ENCODE measurements at regions not wholly inside any gene's neighbourhood (a gene's known extent, or its start where the extent isn't known, plus 50 kb on each side); places are given as distances from the start of the nearest gene placed in this dataset.

- TF ChIP-seq CTCF (IDR thresholded peaks at IDR 0.05) (no peak), POLR2A (IDR thresholded peaks at IDR 0.05; ENCODE audit: low read depth) (no peak)
Measured at GRCh38 chr16:60703096-60703495, 1333.1 kb downstream of the CDH8 start.
